ENCODE measurements at regions not wholly inside any gene's neighbourhood (a gene's known extent, or its start where the extent isn't known, plus 50 kb on each side); places are given as distances from the start of the nearest gene placed in this dataset.

GRCh38 chr14:101235335-101236103, 325.8 kb upstream of the DIO3 start (continued):
- TF ChIP-seq FOXO4 (CRISPR knock-in tag; conservative IDR thresholded peaks at IDR 0.05) (no peak), HIVEP1 (CRISPR knock-in tag; IDR thresholded peaks at IDR 0.05) (no peak), ZNF773 (CRISPR knock-in tag; IDR thresholded peaks at IDR 0.05; ENCODE audit: borderline replicate concordance) (no peak), ZSCAN5A (CRISPR knock-in tag; IDR thresholded peaks at IDR 0.05; ENCODE audit: borderline replicate concordance) (no peak), ZNF646 (CRISPR knock-in tag; IDR thresholded peaks at IDR 0.05) (no peak), ZNF546 (CRISPR knock-in tag; conservative IDR thresholded peaks at IDR 0.05) (no peak), JUNB (CRISPR knock-in tag; IDR thresholded peaks at IDR 0.05; ENCODE audit: borderline replicate concordance) (no peak), ZKSCAN8 (CRISPR knock-in tag; IDR thresholded peaks at IDR 0.05; ENCODE audit: borderline replicate concordance) (no peak), ARNT (IDR thresholded peaks at IDR 0.05) (no peak), ONECUT2 (CRISPR knock-in tag; IDR thresholded peaks at IDR 0.05) (no peak), ZNF230 (CRISPR knock-in tag; IDR thresholded peaks at IDR 0.05) (peak; percentile 58; the same call in 1 of the 2 replicates), ZNF17 (CRISPR knock-in tag; IDR thresholded peaks at IDR 0.05) (no peak), MATR3 (CRISPR knock-in tag; IDR thresholded peaks at IDR 0.05) (no peak), RFX1 (IDR thresholded peaks at IDR 0.05) (no peak), FOXK2 (IDR thresholded peaks at IDR 0.05) (no peak)
- TF ChIP-seq, protein P1, sequence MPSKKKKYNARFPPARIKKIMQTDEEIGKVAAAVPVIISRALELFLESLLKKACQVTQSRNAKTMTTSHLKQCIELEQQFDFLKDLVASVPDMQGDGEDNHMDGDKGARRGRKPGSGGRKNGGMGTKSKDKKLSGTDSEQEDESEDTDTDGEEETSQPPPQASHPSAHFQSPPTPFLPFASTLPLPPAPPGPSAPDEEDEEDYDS (CRISPR knock-in tag; IDR thresholded peaks at IDR 0.05): no peak
- TF ChIP-seq, protein P2, sequence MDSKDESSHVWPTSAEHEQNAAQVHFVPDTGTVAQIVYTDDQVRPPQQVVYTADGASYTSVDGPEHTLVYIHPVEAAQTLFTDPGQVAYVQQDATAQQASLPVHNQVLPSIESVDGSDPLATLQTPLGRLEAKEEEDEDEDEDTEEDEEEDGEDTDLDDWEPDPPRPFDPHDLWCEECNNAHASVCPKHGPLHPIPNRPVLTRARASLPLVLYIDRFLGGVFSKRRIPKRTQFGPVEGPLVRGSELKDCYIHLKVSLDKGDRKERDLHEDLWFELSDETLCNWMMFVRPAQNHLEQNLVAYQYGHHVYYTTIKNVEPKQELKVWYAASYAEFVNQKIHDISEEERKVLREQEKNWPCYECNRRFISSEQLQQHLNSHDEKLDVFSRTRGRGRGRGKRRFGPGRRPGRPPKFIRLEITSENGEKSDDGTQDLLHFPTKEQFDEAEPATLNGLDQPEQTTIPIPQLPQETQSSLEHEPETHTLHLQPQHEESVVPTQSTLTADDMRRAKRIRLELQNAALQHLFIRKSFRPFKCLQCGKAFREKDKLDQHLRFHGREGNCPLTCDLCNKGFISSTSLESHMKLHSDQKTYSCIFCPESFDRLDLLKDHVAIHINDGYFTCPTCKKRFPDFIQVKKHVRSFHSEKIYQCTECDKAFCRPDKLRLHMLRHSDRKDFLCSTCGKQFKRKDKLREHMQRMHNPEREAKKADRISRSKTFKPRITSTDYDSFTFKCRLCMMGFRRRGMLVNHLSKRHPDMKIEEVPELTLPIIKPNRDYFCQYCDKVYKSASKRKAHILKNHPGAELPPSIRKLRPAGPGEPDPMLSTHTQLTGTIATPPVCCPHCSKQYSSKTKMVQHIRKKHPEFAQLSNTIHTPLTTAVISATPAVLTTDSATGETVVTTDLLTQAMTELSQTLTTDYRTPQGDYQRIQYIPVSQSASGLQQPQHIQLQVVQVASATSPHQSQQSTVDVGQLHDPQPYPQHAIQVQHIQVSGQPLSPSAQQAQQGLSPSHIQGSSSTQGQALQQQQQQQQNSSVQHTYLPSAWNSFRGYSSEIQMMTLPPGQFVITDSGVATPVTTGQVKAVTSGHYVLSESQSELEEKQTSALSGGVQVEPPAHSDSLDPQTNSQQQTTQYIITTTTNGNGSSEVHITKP (CRISPR knock-in tag; IDR thresholded peaks at IDR 0.05; ENCODE audit: low read depth): no peak
